G401.6 (cell line): ENCODE measurements at regions not wholly inside any gene's neighbourhood (a gene's known extent, or its start where the extent isn't known, plus 50 kb on each side); places are given as distances from the start of the nearest gene placed in this dataset.
"Not testable (repeated sequence)": the region's sequence is repeated elsewhere in the genome, so short reads cannot be mapped to it uniquely, and the experiment has no call there.

Source experiments
- FAIRE-seq: peaks from 2 replicates; lab custom pipeline; 2012; peaks lifted over from hg19 to GRCh38; lab: Jason Lieb, UNC

DNA sequence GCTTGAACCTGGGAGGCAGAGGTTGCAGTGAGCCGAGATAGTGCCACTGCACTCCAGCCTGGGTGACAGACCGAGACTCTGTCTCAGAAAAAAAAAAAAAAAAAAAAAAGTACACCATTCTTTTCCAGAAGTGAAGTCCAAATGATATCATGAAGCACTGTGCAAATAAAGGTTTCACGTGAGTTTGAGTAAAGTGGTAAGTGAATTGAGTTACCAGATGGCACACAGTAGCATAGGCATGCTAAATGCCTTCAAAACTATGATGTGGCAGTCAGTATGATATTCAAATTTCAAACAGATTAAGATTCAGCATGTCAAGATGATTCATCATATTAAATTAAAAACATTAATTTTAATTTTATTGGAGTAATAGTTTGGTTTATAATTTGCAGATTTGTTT, 195.2 kb downstream of the TAF11L14 start:
- no peak for FAIRE-seq

DNA sequence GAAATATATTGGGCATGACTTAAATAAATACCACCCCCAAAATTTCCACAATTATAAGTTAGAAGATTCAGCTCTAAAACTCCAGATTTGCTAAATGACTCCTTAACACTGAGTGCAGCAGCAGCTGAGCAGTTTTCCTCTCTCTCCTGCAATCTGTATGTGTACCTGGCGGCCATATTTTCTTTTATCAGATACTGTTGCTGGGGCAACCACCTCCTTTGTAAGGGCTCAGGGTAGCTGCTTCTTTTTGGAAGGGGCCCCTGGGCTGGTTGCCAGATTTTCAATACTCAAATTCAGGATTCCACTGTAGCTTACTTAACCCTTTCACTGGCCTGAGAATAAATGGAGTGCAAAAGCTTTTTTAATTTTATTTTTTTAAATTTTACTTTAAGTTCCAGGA, 197.0 kb downstream of the TAF11L14 start:
- FAIRE-seq: no peak

DNA sequence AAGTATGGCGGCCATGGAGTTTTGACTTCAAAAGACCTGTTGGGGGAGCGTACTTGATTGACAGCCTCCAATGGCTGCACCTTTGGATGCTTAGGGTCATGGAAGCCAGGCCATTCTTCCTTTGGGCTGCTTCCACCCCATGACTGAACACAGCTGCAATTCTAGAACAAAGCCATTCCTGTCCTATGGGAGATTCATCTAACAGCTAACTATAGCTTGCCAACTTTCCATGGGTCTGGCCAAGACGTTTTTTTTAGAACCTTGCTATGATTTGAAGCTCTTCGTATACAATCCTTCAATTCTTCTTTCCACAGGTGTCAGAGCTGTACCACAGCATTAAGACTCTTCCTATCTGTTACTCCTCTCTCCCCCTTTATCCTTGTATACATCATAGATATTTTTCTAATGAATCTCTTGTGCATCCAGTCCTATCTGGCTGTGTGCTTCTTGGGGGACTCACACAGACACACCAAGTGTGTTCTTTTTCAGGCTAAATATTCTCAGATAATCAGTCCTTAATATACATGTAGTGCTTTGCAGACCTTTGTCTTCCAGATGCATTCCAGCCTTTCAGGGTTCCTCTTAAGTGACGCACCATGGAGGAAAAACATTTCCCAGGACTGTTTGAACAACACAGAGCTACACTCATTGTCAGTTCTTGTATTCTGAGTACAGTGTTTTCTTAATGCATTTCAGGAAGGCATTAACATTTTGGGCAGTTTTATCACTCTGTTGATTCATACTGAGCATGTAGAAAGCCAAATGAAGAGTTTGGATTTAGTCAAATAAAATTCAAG, 198.9 kb downstream of the TAF11L14 start:
- no peak for FAIRE-seq

DNA sequence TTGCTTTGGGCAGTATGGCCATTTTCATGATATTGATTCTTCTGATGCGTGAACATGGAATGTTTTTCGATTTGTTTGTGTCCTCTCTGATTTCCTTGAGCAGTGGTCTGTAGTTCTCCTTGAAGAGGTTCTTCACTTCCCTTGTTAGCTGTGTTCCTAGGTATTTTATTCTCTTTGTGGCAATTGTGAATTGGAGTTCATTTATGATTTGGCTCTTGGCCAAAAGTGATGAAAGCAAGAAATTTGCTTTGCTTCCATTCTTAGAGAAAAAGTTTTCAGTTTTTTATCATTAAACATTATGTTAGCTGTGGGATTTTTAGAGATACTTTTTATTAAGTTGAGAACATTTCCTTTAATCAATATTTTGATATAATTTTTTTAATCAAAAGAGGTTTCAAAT, 203.5 kb downstream of the TAF11L14 start:
- FAIRE-seq: no peak

DNA sequence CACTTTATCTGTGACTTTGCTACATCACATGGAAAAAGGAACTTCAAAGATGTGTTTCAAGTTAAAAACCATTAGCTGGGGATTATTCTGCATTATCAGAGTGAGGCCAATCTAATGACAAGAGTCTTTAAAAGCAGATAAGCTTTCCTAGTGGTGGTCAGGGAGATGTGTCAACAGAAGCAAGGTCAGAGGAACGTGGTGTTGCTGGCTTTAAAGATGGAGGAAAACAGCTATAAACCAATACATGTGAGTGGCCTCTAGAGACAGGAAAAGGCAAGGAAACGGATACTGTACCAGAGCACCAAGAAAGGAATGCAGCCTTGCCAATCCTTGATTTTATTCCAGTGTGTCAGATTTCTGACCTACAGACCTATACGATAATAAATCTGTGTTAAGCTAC, 204.2 kb downstream of the TAF11L14 start:
- no peak for FAIRE-seq

DNA sequence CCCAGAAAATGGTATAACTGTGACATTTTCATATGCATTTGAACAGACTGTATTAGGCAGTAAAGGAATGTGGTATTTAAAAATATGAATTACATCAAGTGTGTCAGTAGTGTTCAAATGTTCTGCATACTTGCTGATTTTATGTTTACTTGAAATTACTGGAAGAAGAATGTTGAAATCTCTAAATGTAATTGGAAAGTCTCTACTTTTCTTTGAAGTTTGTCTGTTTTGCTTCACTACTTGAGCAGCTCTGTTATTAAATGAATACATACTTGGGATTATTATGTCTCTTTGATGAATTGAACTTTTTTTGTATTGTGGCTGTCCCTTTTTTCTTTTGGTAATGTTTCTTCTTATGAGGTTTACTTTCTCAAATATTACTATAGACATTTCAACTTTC, 205.6 kb downstream of the TAF11L14 start:
- FAIRE-seq: no peak

DNA sequence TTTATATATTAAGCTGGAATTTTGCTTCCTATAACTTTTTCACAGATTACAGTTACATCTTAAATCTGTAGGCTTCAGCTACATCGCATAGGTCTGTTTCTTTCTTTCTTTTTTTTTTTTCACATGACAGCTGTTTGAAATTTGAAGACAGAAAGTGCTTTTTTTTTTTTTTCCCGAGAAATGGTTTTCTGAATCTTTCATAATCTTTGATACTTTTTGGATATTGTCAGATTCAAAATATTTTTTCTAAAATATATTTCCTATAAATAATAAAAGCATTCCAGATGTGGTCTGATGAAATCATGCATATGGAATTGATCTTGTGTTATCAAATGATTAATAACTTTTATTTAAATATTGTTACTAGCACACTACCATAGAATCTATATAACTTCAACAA, 212.2 kb downstream of the TAF11L14 start:
- no peak for FAIRE-seq

DNA sequence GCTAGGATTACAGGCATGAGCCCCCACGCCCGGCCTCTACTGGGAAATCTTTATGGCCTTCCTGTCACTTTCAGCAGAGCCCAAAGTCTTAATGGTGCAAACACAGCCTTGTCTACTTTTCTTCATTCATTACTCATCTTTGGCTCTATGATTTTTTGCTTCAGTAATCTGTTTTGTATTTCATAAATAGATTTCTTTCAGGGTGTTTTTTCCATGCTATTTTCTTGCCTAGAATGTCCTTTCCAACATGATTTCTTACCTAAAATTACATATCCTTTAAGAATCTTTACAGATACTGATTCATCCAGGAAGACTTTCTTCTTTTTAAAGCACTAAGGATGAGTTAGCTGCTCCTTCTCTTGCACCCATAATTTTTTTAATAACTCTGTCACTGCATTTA, 213.0 kb downstream of the TAF11L14 start:
- no peak for FAIRE-seq

DNA sequence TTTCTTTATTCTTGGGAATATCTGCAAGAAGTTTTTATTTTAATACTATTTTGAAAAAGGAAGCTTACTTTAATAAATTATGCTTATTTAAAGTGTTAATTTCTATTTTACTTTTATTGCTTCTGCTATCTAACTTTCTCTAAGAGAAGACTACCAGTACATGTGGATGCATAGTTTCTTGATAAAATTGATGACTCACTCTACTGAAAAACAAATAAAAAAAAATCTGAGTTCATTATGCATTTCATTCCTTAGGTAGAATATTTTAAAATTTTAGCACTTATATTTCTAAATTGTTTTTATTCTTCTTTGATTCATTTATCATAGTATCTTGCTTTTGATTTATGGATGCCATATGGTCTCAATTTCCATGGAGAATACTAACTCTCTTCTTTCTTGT, 217.9 kb downstream of the TAF11L14 start:
- FAIRE-seq: no peak

DNA sequence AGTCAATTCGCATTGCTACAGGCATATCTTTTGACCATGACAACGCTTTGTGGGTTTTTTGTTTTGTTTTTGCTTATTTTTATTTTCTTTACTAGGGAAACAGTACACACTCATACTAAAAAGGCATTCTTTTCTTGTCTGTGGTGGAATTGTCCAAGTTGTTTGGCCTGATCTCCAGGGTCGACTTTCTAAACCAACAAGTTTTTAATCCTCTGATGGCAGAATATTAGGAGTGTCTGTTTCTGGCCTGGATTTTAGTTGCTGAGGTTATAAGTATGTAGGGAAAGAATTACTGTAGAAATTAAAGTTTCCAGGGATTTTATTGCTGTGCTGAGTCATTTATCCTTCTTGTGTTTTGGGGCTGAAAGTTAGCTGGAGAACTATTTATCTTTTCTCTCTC, 218.5 kb downstream of the TAF11L14 start:
- FAIRE-seq: no peak

DNA sequence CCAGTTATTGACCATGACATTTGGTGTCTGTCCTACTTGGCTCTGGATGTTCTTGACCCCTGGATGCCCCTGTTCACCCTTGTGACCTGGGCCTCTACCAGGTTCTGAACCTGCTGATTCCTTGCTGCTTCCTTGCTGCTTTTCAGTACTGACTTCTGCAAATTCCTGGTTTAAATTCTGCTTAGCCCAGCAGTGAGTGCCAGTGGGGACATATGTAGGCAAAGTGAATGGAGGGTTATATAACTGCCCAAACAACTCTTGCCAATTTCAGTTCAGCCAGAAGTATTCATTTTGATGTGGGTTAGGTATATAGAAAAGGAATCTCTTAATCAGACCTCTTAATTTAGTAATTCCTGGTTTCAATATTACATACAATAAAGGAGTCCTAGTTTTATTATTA, 220.6 kb downstream of the TAF11L14 start:
- FAIRE-seq: no peak

DNA sequence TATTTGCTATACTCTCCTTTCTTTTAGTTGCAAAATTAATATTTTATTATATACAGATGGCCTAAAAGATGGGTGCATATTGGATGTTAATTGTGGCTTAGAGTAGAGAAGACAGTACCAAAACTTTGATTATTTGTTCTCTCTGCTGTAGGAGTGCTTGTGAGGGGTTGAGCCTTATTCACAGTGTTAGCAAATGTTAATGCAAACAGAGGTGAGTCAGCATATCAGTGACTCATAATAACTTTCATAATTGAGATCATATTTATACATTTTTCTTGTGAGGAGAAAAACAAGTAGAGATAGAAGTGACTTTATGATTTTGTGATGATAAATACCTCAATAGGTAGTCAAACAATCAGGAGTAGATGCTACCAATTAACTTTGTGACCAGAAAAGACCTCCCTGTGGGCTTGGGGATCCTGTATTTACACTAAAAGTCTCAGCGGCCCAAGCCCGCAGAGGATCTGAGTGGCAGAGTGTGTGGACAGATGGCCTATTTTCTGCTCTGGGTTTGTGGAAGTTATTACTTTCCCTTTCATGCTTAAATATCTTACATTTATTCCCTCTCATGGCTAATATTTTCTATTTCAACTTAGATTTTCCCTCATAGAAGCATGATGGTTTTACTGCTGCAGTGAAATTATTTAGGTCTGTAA, 226.5 kb downstream of the TAF11L14 start:
- no peak for FAIRE-seq

DNA sequence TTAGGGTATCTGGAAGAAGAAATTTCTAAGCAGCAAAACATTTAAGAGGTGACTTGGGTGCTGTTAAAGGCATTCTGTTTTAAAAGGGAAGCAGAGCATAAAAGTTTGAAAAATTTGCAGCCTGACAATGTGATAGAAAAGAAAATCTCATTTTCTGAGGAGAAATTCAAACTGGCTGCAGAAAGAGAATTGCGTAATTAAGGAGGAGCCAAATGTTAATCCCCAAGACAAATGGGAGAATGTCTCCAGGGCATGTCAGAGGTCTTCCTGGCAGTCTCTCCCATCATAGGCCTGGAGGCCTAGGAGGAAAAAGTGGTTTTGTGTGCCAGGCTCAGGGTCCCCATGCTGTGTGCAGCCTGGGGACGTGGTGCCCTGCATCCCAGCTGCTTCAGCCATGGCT, 230.6 kb downstream of the TAF11L14 start:
- not testable (repeated sequence) for FAIRE-seq

DNA sequence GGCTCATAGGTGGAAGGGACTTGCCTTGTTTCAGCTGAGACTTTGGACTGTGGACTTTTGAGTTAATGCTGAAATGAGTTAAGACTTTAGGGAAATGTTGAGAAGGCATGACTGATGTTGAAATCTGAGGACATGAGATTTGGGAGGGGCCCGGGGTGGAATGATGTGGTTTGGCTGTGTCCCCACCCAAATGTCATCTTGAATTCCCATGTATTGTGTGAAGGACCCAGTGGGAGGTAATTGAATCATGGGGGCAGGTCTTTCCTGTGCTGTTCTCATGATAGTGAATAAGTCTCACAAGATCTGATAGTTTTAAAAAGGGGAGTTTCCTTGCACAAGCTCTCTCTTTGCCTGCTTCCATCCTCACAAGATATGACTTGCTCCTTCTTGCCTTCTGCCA, 231.7 kb downstream of the TAF11L14 start:
- not testable (repeated sequence) for FAIRE-seq

DNA sequence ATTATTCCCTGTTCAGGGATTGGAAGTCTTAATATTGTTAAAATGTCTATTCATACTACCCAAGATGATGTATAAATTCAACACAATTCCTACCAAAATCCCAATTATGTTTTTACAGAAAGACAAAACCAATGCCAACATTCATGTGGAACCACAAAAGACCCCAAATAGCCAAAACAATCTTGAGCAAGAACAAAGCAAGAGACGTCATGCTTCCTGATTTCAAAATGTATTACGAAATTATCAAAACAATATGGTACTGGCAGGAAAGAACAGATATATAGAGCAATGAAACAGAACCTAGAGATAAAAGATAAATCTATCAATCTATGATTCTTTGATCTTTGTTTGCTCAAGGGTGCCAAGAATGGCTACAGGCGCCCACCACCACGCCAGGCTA, 237.9 kb downstream of the TAF11L14 start:
- FAIRE-seq: no peak

DNA sequence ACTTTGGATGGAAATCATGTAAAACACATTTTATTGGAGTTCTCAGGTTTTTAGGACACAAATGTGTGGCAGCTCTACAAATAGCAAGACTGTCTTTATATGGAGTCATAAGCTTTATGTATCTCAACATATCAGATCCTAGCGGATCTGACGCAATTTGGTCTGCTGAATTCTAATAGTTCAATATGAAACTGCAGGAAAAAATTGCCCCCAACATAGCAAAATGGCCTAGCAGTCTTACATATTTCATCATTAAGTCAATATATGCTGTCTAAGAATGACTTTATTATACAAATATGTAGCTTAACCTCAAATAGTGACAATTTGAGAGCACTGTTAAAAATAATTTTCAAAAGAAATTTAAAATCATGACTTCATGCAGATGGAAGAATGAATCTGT, 244.3 kb downstream of the TAF11L14 start:
- no peak for FAIRE-seq

DNA sequence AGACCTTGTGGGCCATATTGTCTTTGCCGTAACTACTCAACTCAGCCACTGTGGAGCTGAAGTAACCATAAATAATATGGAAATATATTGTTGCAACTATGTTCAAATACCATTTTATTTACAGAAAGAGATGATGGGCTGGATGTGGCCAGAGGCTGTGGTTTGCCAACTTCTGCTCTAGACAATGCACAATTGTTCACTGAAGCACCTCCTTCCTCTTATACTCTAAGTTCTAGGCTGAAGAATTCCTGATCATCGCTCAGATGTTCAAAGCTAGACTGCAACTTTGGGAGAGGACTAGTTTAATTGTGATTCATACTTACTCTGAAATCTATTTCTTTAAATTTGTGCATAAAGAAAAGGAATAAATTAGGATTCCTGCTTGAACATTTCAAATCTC, 245.0 kb downstream of the TAF11L14 start:
- no peak for FAIRE-seq

DNA sequence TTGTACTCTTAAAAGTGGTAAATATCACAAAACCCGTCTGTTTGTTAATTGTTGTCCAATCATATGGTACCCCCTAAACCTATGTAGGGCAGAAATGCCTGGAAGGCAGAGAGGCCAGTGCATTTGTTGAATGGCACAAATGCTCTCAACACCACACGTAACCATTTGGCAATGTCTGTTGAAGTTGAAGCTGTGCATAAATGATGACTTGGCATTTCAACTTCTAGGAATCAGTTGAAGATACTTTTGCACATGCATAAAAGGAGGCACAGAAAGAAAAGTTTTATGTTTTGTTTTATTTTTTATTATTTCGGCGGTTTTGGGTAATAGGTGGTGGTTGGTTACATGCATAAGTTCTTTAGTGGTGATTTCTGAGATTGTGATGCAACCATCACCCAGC, 246.6 kb downstream of the TAF11L14 start:
- FAIRE-seq: no peak

DNA sequence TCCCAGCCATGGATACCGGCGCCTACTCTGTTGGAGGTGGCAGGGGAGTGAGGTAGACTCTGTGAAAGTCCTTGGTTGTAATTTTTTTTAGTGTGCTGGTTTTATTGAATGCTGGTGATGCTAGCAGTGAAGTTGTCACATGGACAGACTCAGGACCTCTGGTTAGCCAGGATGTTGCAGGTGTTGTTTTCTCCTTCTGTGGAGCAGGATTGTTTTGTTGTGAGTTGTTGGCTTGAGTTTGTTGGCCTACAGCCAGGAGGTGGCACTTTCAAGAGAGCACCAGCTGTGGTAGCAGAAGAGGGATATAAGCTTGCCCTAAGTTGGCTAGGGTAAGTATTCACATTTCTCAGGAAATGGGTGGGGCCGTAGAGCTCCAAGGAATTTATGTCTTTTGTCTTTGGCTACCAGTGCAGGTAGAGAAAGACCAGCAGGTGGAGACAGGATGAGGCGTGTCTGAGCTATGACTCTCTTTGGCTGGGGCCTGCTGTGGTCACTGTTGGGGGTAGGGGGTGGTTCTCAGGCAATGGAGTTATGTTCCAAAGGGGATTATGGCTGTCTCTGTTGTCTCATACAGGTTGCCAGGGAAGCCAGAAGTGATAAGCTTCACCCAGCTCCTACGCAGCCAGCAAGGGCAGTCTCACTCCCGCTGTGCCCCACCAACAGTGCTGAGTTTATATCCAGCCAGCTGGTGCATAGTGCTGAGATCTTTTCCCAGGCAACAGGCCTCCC, 248.7 kb downstream of the TAF11L14 start:
- FAIRE-seq: no peak

DNA sequence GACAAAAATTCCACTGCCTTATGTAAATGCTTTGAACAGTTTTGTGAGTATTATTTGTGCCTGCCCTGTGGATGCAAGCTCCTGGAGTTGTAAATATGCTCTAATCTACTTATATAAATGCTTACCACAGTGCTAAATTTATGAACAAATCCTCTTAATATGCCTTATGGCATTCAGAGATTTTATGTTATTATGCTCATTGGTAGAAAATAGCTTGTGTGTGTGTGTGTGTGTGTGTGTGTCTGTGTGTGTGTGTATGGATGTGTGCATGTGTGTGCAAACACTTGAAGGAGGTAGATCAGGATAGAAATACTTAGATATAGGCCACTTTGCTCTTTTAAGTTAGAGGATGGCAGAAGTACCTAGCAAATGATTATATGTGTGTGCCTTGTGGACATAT, 253.9 kb downstream of the TAF11L14 start:
- FAIRE-seq: no peak

DNA sequence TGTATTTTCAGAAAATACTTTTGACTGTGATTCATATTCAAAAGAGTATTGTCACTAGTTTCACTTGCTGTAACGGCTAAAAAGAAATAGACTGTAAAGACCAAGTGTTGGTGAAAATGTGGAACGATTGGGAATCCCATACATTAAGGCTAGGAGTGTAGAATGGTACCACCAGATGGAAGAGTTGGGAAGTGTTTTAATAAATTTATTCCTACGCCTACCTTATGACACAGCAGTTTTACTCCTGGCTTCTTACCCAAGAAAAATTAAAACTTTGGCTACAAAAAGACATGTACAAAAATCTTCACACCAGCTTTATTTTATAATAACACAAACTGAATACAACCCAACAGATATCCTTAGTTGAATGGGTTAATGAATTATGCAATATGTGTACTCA, 256.2 kb downstream of the TAF11L14 start:
- no peak for FAIRE-seq

DNA sequence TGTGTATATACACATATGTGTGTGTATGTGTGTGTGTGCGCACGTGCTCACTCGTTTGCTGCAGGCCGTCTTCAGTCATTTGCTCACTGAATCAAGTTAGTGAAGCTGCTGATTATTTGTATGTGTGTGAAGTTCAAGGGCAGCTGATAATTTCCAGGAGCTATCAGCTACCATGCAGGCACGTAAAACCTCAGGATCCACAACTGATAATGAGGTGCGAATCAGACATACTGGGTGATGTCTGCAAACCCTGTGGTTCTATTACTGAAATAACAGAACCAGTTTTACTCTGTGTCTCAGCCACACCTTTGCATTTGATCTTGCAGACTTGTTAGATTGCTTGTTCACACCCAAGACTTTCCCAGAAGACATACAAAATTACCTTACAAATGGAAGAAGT, 257.6 kb downstream of the TAF11L14 start:
- no peak for FAIRE-seq

DNA sequence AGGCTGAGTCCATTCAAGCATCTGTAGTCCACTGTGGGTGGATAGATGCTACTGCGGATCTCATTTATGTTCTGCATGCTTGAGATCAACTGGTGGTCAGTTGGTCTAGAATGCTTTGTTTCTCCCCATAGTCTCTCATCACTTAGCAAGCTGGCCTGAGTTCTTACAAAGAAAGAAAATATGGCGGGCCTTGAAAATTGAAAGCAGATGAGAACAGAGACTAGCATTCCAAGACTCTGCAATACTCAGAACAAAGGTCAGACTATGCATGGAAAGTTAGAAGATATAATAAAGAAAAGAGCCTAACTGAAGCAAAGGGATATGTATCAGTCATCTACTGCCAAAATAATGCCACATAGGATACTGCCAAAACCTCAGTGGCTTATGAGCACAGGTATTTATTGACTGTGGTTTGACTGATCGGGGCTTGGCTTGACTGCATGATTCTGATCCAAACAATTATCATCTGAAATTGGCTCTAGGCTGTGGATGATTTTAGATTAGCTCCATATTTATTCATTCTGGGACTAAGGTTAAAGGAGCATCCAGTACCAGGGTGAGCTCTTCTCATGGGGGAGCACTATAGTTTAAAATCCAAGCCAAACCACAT, 258.9 kb downstream of the TAF11L14 start:
- FAIRE-seq: no peak
